ENCODE measurements at regions not wholly inside any gene's neighbourhood (a gene's known extent, or its start where the extent isn't known, plus 50 kb on each side); places are given as distances from the start of the nearest gene placed in this dataset.

DNA sequence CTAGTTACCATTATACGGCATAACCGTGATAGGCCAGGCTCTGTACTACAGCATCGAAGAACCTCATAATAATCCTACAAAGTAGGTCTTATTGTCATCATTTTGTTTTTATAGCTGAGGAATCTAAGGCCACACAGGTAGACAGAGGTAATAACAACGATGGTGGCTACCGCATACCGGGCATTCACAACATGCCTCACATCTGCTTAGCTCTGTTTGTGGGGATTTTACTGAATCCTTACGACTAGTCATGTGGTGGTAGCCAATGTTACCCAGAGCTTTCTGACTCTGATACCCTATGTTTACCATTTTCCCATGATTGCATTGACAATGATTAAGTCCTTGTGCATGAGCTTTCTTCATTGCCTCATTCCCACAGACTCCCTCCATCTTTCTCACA lies 269.4 kb downstream of the TCF7L2 start:
- no peak for DNase-seq (ENCODE audit: low spot score)

DNA sequence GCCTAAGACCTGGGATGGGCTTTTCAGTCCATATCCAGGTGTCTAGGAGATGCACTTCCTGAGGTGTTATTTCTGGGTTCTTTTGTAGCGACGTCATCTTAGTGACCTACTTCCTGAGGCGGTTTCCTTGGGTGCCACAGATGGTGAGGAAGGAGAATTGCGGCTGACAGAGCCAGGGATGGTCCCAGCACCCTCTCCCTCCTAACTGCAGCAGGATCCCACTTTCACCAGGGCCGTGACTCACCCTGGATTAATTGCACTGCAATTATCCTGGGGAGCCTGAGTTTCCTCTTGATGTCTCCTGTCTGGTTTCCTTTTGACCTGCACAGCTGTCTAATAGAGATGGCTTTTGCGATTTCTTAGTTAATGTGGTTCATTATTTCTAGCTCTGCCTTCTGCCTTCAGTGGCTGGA lies 271.7 kb downstream of the TCF7L2 start:
- no peak for DNase-seq (ENCODE audit: low spot score)

DNA sequence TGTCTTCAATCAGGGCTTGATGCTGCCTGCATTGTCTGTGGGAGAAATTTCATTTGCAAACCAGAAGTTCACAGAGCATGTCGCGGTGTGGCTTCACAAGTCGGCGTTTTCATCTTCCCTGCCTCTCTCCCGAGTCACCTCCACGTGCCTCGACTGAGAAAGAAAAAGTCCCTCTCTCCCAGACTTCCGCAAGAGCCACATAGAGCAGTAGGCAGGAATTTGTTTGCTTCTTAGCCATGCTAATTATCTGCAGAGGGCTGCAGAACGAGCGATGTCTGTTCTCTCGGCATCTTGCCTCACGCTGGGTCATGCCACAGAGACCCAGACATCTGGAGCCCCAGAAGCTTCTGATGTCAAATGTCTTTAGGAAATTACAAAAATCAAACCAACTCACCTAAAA lies 272.2 kb downstream of the TCF7L2 start:
- DNase-seq (ENCODE audit: low spot score), result no peak

- DNase-seq (ENCODE audit: low spot score), result no peak
These were observed 275.3 kb downstream of the TCF7L2 start for GRCh38 chr10:113225364-113225763.

GRCh38 chr10:113225903-113226302 lies 275.9 kb downstream of the TCF7L2 start:
- DNase-seq (ENCODE audit: low spot score), result no peak

GRCh38 chr10:113226399-113226798 lies 276.4 kb downstream of the TCF7L2 start:
- DNase-seq (ENCODE audit: low spot score), result peak; percentile 3

GRCh38 chr10:113226831-113227445 lies 276.9 kb downstream of the TCF7L2 start:
- no peak for DNase-seq (ENCODE audit: low spot score)

- DNase-seq (ENCODE audit: low spot score), result no peak
These were observed 278.5 kb downstream of the TCF7L2 start for GRCh38 chr10:113228530-113228929.

DNA sequence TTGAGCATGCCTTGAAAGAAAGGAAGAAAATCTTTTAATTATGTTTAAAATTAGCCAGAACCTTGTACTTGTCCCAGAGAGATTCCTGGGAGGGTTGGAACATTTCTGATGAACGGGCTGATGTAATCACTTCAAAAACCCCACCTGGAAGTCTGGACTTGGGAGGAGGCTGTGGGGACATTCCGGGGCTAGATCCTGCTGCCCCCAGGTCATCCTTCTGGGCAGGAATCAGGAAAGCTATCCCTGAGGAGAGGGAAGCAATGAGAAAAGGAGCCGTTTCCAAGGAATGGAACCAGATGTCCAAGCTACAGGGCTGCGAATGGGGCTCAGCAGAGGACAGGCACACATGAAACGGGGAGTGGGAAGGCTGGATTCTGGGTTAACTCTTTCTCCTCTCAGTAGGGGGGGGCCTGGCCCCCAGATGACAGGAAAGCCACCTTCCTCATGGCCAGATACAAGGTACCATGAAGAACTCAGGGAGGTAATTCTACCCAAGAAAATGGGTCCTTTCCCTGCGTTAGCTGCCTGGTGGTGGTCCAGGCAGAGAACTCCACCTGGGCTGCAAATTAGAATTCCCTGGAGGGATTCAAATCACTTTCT lies 280.1 kb downstream of the TCF7L2 start:
- DNase-seq (ENCODE audit: low spot score), result no peak

- peak; percentile 39 for DNase-seq (ENCODE audit: low spot score)
These were observed 283.0 kb downstream of the TCF7L2 start for GRCh38 chr10:113232928-113233511.

- DNase-seq (ENCODE audit: low spot score), result no peak
These were observed 284.4 kb downstream of the TCF7L2 start for GRCh38 chr10:113234481-113234880.

DNA sequence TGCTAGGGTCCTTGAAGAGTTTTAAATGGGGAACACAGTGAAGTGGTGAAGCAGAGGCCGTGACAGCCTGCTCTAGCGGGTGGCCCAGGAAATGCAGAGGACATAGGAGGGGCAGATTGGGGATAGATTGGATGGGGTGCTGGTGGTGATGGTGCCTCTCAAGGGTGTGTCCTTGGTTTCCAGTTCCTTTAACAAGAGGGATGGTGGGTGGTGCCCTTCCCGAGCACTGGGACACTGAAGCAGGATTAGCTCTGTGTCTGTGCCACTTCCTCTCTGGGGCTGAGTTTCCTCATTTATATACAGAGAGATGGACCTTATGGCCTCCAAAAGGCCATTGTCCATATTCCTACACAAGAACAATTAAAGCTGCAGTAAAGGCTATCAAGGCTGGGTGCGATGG lies 285.5 kb downstream of the TCF7L2 start:
- no peak for DNase-seq (ENCODE audit: low spot score)

- no peak for DNase-seq (ENCODE audit: low spot score)
These were observed 287.0 kb downstream of the TCF7L2 start for GRCh38 chr10:113236998-113237397.

GRCh38 chr10:113239566-113240350 lies 289.7 kb downstream of the TCF7L2 start:
- no peak for DNase-seq (ENCODE audit: low spot score)

GRCh38 chr10:113240736-113241135 lies 290.7 kb downstream of the TCF7L2 start:
- DNase-seq (ENCODE audit: low spot score), result no peak

- DNase-seq (ENCODE audit: low spot score), result no peak
These were observed 291.7 kb downstream of the TCF7L2 start for GRCh38 chr10:113241599-113242360.

- DNase-seq (ENCODE audit: low spot score), result no peak
These were observed 293.3 kb downstream of the TCF7L2 start for GRCh38 chr10:113243311-113243710.

GRCh38 chr10:113244750-113245149 lies 294.7 kb downstream of the TCF7L2 start:
- no peak for DNase-seq (ENCODE audit: low spot score)

- DNase-seq (ENCODE audit: low spot score), result no peak
These were observed 295.2 kb downstream of the TCF7L2 start for GRCh38 chr10:113245286-113245685.

DNA sequence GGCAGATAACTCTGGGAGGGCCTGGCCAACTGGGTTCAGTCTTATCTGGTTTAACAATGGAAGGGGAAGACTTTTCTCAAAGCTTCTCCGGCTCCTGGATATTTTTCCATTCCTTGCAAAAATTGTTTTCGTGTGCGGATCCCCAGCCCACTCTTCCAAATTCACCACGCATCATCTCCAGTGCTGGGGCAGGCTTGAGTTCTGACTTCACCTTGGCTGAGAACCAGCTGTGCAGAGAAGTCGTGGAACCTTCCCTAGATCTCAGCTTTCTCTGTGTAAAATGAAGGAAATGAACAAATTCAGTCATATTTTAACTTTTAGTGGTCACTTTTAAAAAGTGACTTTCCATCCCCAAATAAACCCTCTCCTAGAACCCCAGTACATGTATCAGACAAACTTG lies 297.0 kb downstream of the TCF7L2 start:
- DNase-seq (ENCODE audit: low spot score), result no peak

DNA sequence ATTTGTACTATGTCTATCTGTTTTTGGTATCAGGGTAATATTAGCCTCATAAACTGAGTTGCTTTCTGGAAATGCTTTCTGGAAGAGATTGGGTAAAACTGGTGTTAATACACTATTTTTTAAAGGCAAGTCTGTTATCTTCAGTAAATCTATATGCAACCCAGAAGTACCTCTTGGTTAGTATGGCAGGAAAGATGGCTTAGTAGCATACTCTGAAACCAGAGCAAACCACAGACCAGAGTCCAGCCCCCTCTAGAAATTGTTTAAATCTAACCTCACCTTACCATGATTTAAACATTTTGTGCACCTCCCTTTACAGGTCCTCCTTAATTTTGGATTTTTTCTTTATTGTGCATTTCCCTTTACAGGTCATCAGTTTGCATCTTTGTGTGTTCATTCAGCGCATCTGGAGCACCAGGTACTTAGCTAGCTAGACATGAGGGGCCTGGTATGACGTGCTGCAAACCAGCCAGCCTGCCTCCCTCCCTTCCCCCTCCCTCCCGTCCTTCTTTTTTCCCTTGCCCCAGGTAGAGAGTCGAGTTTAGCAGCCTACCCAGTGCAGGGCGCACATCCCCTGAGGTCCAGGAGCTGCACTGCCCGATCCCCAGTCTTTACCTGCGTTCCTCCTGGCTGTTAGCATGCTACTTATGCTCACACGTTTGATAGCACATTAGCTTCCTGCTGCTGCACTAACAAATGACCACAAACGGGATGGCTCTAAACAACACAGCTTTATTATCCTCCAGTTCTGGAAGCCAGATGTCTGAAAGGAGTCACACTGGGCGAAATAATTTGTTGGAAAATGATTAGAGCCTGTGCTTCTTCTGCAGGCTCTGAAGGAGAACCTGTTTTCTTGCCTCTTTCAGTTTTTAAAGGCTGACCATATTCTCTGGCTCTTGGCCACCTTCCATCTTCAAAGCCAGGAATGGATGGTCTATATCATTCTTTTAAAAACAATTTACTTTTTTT lies 299.9 kb upstream of the HABP2 start:
- no peak for DNase-seq (ENCODE audit: low spot score)
